Cerebellar cortex (tissue), 1 donor: ENCODE measurements at regions not wholly inside any gene's neighbourhood (a gene's known extent, or its start where the extent isn't known, plus 50 kb on each side); places are given as distances from the start of the nearest gene placed in this dataset.
"Not testable (repeated sequence)": the region's sequence is repeated elsewhere in the genome, so short reads cannot be mapped to it uniquely, and the experiment has no call there.

Experiments used
- DNase-seq: peaks from one replicate; pipeline ENCODE4 v3.0.0-alpha.2; 2015; ENCODE audit warnings: low spot score

GRCh38 chr3:87101861-87102625, 111.1 kb upstream of the VGLL3 start:
- DNase-seq, result no peak

- DNase-seq, result not testable (repeated sequence)
Measured at GRCh38 chr3:87097733-87098132, 106.8 kb upstream of the VGLL3 start.

GRCh38 chr3:87090631-87091030, 99.7 kb upstream of the VGLL3 start:
- no peak for DNase-seq

- DNase-seq, result peak; percentile 49
Measured at GRCh38 chr3:87088993-87089841, 98.3 kb upstream of the VGLL3 start.

- DNase-seq, result no peak
Measured at GRCh38 chr3:87088430-87088992, 97.6 kb upstream of the VGLL3 start.

- no peak for DNase-seq
Measured at GRCh38 chr3:87084868-87085267, 93.9 kb upstream of the VGLL3 start.

GRCh38 chr3:87082796-87083440, 92.0 kb upstream of the VGLL3 start:
- DNase-seq, result peak; percentile 46

GRCh38 chr3:87077355-87077754, 86.4 kb upstream of the VGLL3 start:
- DNase-seq, result no peak

- no peak for DNase-seq
Measured at GRCh38 chr3:87076946-87077345, 86.0 kb upstream of the VGLL3 start.

GRCh38 chr3:87073496-87074145, 82.7 kb upstream of the VGLL3 start:
- no peak for DNase-seq

GRCh38 chr3:87072446-87072845, 81.5 kb upstream of the VGLL3 start:
- DNase-seq, result no peak

GRCh38 chr3:87069971-87070370, 79.0 kb upstream of the VGLL3 start:
- DNase-seq, result no peak

GRCh38 chr3:87069021-87069420, 78.1 kb upstream of the VGLL3 start:
- DNase-seq, result no peak

- DNase-seq, result no peak
Measured at GRCh38 chr3:87062685-87063084, 71.7 kb upstream of the VGLL3 start.

- DNase-seq, result no peak
Measured at GRCh38 chr3:87057474-87057873, 66.5 kb upstream of the VGLL3 start.

- DNase-seq, result no peak
Measured at GRCh38 chr3:87053553-87053952, 62.6 kb upstream of the VGLL3 start.

- DNase-seq, result no peak
Measured at GRCh38 chr3:87052499-87053260, 61.7 kb upstream of the VGLL3 start.

GRCh38 chr3:87047852-87048251, 56.9 kb upstream of the VGLL3 start:
- DNase-seq, result no peak

GRCh38 chr3:87046241-87046640, 55.3 kb upstream of the VGLL3 start:
- no peak for DNase-seq

GRCh38 chr3:87045473-87045872, 54.5 kb upstream of the VGLL3 start:
- no peak for DNase-seq

- no peak for DNase-seq
Measured at GRCh38 chr3:87044846-87045245, 53.9 kb upstream of the VGLL3 start.
